Fibroblast of skin of right quadriceps (primary cell): ENCODE measurements at regions not wholly inside any gene's neighbourhood (a gene's known extent, or its start where the extent isn't known, plus 50 kb on each side); places are given as distances from the start of the nearest gene placed in this dataset.

ENCODE experiments used
- DNase-seq: peaks from one replicate; pipeline ENCODE4 v3.0.0-alpha.2; 2013

DNA sequence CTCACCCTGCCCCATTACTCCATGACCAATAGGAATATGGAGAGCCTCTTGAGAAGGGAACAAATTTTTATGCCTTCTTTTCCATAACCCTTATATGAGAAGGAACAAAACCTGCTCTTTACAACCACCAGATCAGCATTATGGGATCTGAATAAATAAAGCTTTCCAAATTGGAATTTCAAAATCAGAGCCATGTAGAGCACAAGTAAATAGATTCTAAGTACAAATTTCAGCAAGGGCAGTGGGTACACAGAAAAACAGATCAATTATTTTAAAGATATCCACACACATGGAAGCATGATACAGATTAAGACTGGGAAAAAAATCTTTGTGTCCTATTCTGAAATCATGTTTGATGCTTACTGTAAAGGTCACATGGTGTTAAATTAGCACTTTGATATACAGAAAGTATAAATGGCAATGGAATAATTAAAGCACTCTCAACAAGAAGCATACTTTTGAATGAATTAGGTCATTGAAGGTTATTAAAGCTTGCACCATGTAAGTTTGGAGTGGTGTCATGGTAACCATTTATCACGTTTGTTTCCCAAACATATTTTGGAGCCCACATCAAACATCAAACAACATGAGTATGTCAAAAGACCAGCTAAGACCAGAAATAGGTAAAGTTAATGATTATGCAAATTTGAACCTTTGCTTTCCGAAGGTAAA is 75.9 kb upstream of the AVPR1A start:
- no peak for DNase-seq

DNA sequence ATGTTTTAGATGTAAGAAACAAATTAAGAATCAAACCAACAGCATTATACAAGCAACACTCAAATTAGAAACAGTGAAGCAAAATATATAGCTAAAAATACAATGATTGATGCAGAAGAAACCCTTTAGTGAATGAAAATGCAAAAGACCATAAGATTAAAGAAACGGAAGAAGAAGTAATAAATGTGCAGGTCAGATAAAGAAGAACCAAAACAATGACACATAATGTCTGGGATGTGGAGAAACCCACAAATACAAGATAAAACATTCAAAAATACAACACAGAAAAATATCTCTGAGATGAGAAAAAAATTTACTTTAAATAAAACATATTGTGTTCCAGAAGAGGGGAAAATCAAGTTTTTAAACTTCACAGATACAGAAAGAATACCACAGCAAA is 73.4 kb upstream of the AVPR1A start:
- DNase-seq: no peak

DNA sequence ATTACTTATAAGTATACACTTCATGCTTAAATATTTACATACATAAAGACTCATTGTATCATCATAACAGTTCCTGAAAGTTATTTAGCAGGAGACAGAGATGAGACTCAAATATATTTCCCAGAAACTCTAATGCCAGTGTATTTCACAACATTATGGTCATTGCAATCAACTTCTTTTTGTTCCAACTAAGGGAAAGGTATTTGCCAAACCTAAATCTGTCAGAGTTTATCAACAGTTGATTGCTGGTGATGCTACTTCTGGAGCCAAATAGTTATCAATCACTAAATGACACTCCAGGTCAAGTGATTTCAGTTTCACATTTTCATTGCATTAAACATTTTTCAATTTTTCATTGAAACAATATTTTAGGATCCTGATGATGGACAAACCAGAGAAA is 72.1 kb upstream of the AVPR1A start:
- no peak for DNase-seq

DNA sequence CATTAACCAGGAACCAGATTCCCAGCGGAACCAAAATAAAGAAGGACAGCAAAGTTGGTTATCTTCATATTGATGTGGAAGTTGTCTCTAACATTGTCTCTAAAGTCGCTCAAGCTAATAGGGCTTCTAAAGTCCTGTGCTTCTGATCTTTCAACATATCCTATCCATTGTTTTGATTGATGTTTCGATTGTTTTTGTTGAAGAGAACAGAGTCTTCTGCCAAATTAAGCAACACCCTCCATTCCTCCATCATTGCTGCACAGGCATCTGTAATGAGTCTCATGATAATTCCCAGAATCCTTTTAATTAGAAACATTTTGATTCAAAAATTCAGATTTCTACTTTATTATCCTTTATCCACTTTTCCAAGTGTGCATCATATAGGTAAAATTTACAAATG is 71.6 kb upstream of the AVPR1A start:
- no peak for DNase-seq

DNA sequence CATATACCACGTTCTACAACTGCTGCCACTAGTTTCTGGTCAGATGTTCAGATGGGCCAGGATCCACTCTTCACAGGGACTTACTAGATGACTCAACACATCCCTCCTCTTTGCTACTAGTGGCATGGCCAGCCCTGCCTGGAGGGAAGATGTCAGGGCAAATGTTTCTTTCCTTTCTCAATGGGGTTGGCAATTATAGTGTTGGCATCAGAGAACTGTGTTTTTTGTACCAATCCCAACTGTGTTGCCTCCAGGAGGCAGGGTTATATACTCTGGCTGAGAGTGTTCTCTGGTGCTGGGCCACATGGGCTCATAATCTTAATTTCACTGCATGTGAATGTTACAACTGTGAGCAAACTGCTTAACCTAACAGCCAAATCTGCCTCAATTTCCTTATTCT is 69.9 kb upstream of the AVPR1A start:
- no peak for DNase-seq

DNA sequence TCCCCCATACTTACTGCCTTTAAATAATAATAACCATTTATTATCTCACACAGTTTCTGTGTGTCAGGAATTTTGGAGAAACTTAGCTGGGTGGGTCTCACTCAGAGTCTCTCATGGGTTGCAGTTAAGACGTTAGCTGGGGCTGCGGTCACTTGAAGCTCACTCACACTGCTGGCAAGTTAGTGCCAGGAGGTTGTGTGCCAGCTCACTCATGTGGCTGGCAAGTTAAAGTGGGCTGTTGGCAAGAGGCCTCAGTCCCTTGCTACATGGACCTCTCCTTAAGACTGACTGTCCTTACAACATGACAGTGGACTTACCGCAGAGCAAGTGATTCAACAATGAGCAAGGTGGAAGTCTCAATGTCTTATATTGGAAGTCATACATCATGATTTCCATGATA is 61.3 kb upstream of the AVPR1A start:
- DNase-seq: no peak

DNA sequence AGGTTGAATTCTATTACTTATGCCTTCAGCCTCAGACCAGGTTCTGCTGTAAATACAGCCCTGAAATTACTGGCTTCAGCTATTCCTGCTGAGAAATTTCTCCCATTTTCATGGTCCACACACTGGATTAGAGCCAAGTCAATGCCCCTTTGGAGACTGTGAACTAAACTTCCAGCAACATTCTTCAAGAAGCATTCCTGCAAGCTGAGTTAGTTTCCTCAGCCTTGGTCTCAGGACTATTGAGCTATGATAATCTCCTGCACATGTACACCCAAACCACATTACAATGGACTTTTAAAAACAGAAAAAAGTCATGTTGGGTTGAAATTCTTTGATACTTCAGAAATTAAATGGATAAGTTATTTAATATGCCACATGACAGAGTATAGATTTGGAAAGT is 58.0 kb upstream of the AVPR1A start:
- peak; percentile 0 for DNase-seq

DNA sequence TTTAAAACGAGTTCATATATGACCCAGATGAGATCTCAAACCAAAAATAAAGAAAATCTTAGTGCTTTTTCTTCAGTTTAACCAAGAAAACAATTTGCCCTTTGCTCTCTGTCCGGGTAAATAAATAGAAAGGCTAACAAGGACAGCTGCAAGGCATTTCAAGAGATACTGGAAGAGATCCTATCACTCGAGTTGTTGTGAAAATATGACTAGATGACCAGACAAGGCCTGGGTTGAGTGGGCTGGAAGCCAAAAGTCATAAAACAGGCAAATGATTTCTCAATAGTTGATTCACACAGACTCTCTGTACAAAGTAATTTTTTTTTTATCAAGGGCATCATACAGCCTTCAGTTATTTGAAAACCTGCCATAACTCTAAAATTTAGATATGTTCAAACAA is 55.9 kb upstream of the AVPR1A start:
- peak; percentile 22 for DNase-seq

DNA sequence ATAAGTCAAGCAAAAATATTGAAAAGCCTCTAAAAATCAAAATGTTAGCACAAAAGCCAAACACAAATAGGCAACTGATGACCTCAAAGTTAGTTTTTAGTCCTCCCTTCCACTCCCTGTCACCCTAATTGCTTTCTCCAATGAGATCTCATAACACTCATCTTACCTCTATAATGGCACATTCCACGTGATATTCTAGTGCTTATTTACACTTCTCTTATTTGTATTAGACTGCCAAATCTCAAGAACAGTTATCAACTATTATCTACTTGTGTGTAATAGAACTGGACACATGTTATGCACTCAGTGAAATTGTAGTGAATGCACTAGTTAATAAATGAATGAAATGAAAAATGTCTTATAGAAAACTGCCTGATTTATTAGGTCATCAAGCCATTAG is 55.5 kb upstream of the AVPR1A start:
- no peak for DNase-seq
